GM12891 (cell line): ENCODE measurements at regions not wholly inside any gene's neighbourhood (a gene's known extent, or its start where the extent isn't known, plus 50 kb on each side); places are given as distances from the start of the nearest gene placed in this dataset.

Experiments used
- POLR2A ChIP-seq: IDR thresholded peaks from 2 replicates; pipeline ENCODE4 v1.6.1; 2011; ENCODE audit warnings: low read depth, low read length, control low read depth
- POLR2AphosphoS5 ChIP-seq: IDR thresholded peaks from 2 replicates; pipeline ENCODE4 v1.6.1; 2011; ENCODE audit warnings: low read depth, low read length, control low read depth
- SPI1 ChIP-seq: IDR thresholded peaks from 2 replicates; pipeline ENCODE4 v1.6.1; 2011; ENCODE audit warnings: low read depth, low read length, control low read depth

GRCh38 chr6:47116606-47117005, 74.5 kb upstream of the ADGRF1 start:
- TF ChIP-seq POLR2A (no peak), POLR2AphosphoS5 (no peak), SPI1 (no peak)
